Large intestine (tissue), 3 donors: ENCODE measurements at regions not wholly inside any gene's neighbourhood (a gene's known extent, or its start where the extent isn't known, plus 50 kb on each side); places are given as distances from the start of the nearest gene placed in this dataset.
"Not testable (repeated sequence)": the region's sequence is repeated elsewhere in the genome, so short reads cannot be mapped to it uniquely, and the experiment has no call there.

ENCODE experiments used
- DNase-seq, 2 donors: peaks; one replicate each; pipeline versions ENCODE4 v3.0.0 to v3.0.0-alpha.2; 2013
- H3K27ac ChIP-seq: one replicate; pipeline ENCODE4 v1.5.1; 2013; ENCODE audit warnings: low read length
- H3K27me3 ChIP-seq: 2 replicates; pipeline ENCODE4 v1.6.1; 2013; ENCODE audit warnings: low read length; ENCODE audit not compliant: control insufficient read depth, insufficient read depth
- H3K36me3 ChIP-seq: 2 replicates; pipeline ENCODE4 v1.6.1; 2013; ENCODE audit warnings: low read length; ENCODE audit not compliant: control insufficient read depth, insufficient read depth
- H3K4me1 ChIP-seq: one replicate; pipeline ENCODE4 v1.6.1; 2013; ENCODE audit warnings: low read length; ENCODE audit not compliant: control insufficient read depth, insufficient read depth
- H3K4me3 ChIP-seq: one replicate; pipeline ENCODE4 v1.5.1; 2013; ENCODE audit warnings: low read length
- H3K9me3 ChIP-seq: one replicate; pipeline ENCODE4 v1.6.1; 2013; ENCODE audit warnings: mild to moderate bottlenecking, low read depth, low read length, moderate library complexity; ENCODE audit not compliant: control insufficient read depth
- WGBS: methylation state at CpG from one replicate; pipeline ENCODE4 v1.1.5; 2013; ENCODE audit warnings: low lambda C conversion rate; ENCODE audit not compliant: insufficient coverage; 5-methylcytosine and 5-hydroxymethylcytosine counted together

DNA sequence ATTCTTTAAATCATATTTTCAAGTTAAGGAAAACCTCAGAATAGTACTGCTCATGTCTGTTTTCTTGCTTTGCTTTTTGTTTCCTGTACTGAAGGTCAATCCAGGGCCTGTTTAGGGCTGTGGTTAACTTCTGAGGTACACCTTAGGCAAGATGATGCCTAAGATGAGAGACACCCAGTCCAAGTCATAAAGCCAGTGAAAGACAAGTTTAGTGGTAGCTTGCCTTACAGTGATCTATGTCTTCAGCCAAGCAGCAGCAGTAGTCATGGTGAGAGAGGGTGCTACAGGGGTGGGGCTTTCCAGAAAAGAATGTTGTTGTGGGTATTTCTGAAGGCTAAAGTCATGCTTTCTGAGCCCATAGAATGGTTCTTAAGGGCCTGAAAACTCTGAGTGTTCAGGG lies 173.7 kb downstream of the VSIG4 start:
- H3K4me1 ChIP-seq = no peaks in the 10 kb centered on the region
- no peak overlapping the region for H3K4me3 ChIP-seq
- no peaks in the 10 kb centered on the region for H3K27me3 ChIP-seq
- DNase-seq = no peak
- no peak overlapping the region for H3K27ac ChIP-seq
- no peaks in the 10 kb centered on the region for H3K36me3 ChIP-seq
- no peaks in the 10 kb centered on the region for H3K9me3 ChIP-seq

DNA sequence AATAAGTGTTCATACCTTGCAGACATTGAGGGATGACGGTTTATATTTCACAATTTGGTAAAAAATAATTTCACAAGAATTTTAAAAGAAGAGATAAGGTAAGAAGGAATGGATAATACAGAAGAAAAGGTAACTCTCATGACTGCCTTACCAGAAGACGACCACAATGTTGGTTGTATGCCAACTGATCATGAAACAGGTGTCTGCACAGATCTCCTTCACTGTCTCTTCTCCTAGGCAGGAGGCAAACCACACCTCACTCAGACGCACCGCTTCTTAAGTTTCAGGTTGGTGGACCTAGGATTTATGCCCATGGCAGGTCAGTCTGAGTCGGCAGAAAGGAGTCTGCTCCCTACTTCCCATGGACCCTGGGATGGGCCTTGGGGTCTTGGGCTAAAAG lies 177.2 kb downstream of the VSIG4 start:
- H3K4me3 ChIP-seq = no peak overlapping the region
- H3K36me3 ChIP-seq = no peaks in the 10 kb centered on the region
- WGBS = no CpG with 5 or more reads among the region's 5 CpGs
- no peaks in the 10 kb centered on the region for H3K4me1 ChIP-seq
- DNase-seq = no peak
- H3K27me3 ChIP-seq = no peaks in the 10 kb centered on the region
- H3K27ac ChIP-seq = no peak overlapping the region
- H3K9me3 ChIP-seq = no peaks in the 10 kb centered on the region

DNA sequence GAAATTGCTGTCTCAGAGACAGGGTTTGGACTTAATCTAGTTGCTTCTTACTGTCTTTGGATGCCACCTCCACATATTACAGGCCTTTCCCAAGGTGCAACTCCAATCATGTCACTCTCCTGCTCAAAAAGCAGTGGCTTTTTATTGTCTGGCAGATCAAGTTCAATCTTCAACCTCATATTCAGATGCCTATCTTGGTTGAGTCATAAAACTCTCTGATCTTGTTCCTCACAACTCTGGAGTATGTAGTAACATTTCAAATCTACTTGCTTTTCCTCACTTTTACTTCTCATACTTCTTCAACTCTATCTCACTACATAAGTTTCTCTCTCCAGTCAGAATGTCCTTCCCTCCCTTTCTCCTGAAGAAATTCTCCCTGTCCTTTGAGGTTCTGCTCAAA lies 180.6 kb downstream of the VSIG4 start:
- H3K27me3 ChIP-seq = no peaks in the 10 kb centered on the region
- H3K4me1 ChIP-seq = no peaks in the 10 kb centered on the region
- H3K36me3 ChIP-seq = no peaks in the 10 kb centered on the region
- no peak for DNase-seq
- no peaks in the 10 kb centered on the region for H3K9me3 ChIP-seq
- H3K27ac ChIP-seq = no peak overlapping the region
- no peak overlapping the region for H3K4me3 ChIP-seq

DNA sequence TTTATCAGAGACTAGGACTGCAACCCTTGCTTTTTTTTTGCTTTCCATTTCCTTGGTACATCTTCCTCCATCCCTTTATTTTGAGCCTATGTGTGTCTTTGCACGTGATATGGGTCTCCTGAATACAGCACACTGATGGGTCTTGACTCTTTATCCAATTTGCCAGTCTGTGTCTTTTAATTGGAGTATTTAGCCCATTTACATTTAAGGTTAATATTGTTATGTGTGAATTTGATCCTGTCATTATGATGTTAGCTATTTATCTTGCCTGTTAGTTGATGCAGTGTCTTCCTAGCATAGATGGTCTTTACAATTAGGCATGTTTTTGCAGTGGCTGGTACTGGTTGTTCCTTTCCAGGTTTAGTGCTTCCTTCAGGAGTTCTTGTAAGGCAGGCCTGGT lies 185.4 kb downstream of the VSIG4 start:
- H3K27me3 ChIP-seq, H3K9me3 ChIP-seq, DNase-seq, H3K36me3 ChIP-seq, H3K27ac ChIP-seq, H3K4me1 ChIP-seq, H3K4me3 ChIP-seq: not testable (repeated sequence)
- WGBS = no CpG with 5 or more reads among the region's 1 CpG

DNA sequence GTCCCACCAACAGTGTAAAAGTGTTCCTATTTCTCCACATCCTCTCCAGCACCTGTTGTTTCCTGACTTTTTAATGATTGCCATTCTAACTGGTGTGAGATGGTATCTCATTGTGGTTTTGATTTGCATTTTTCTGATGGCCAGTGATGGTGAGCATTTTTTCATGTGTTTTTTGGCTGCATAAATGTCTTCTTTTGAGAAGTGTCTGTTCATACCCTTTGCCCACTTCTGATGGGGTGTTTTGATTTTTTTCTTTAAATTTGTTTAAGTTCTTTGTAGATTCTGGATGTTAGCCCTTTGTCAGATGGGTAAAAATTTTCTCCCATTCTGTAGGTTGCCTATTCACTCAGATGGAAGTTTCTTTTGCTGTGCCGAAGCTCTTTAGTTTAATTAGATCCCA lies 183.9 kb downstream of the MSN start:
- not testable (repeated sequence) for H3K4me3 ChIP-seq, H3K27ac ChIP-seq, H3K4me1 ChIP-seq, H3K27me3 ChIP-seq, DNase-seq, H3K9me3 ChIP-seq, H3K36me3 ChIP-seq
- WGBS = no CpG with 5 or more reads among the region's 1 CpG

DNA sequence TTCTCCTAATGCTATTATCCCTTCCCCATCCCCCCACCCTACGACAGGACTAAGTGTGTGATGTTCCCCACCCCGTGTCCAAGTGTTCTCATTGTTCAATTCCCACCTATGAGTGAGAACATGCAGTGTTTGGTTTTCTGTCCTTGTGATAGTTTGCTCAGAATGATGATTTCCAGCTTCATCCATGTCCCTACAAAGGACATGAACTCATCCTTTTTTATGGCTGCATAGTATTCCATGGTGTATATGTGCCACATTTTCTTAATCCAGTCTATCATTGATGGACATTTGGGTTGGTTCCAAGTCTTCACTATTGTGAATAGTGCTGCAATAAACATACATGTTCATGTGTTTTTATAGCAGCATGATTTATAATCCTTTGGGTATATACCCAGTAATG lies 183.4 kb downstream of the MSN start:
- not testable (repeated sequence) for H3K9me3 ChIP-seq, H3K36me3 ChIP-seq, H3K27ac ChIP-seq, DNase-seq, H3K4me3 ChIP-seq, H3K4me1 ChIP-seq, H3K27me3 ChIP-seq
- no CpG with 5 or more reads among the region's 2 CpGs for WGBS

DNA sequence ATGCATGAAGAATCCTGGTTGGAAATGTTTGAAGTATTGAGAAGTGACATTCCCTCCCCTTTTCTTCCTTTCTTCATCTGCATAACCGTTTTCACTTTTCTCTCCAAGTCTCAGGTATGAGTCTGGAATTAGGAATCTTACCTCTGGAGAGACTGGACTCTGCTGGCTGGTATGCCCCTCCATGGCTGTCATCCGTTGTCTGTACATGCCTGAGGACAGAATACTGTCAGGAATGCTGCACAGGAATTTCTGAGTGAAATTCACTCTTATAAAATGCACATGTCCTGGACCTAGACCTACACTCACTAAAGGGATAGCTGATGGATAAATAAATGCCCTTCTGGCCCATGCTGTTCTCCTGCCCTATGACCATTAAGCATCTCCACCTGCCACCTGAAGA lies 179.5 kb downstream of the MSN start:
- H3K36me3 ChIP-seq = no peaks in the 10 kb centered on the region
- no CpG with 5 or more reads among the region's 2 CpGs for WGBS

DNA sequence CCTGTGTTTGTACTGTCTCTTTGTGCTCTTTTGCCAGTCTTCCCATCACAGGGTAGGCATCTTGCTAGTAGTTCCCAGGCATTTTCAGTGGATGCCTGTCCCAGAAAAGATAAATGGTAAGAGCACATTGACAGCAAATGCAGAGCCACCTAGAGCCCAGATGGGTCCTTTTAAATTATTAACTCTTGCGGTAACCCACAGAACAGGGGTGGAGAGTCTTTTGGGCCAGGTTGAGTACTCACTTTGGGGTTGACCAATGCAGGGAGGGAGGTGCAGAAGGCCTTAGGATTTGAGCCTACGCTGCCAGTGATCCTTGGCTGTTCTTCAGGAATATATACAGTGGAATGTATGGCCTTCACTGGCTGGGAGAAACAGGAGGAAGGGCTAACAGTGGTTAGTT lies 173.8 kb downstream of the MSN start:
- Histone ChIP-seq H3K27ac (no peak overlapping the region), H3K4me1 (no peaks in the 10 kb centered on the region), H3K27me3 (no peaks in the 10 kb centered on the region), H3K36me3 (no peaks in the 10 kb centered on the region), H3K4me3 (no peak overlapping the region), H3K9me3 (no peaks in the 10 kb centered on the region)
- WGBS = no CpG with 5 or more reads among the region's 2 CpGs
- DNase-seq = no peak

More for the DNA sequence above, 179.5 kb downstream of the MSN start:
- Histone ChIP-seq H3K4me3 (no peak overlapping the region), H3K27me3 (no peaks in the 10 kb centered on the region), H3K27ac (no peak overlapping the region), H3K4me1 (no peaks in the 10 kb centered on the region), H3K9me3 (no peaks in the 10 kb centered on the region)
- DNase-seq = no peak

DNA sequence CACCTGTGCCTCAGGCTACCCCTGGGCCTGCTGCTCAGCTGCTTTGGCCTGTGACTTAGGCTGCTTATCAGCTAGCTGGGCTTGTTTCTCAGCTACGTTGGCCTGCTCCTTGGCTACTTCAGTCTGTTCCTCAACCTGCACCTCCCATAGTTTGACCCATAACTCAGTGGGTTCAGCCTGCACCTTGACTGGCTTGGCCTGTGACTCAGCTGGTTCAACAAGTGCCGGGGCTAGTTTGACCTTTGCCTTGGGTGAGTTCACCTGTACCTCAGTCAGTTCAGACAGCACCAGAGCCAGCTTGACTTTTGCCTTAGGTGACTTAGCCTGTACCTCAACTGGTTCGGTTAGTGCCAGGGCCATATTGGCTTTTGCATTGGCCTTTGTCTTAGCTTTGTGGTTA lies 171.2 kb downstream of the MSN start:
- H3K9me3 ChIP-seq = no peaks in the 10 kb centered on the region
- no peaks in the 10 kb centered on the region for H3K27me3 ChIP-seq
- no CpG with 5 or more reads among the region's 3 CpGs for WGBS
- H3K36me3 ChIP-seq = no peaks in the 10 kb centered on the region
- no peak overlapping the region for H3K27ac ChIP-seq
- H3K4me3 ChIP-seq = no peak overlapping the region
- DNase-seq = no peak
- no peaks in the 10 kb centered on the region for H3K4me1 ChIP-seq

DNA sequence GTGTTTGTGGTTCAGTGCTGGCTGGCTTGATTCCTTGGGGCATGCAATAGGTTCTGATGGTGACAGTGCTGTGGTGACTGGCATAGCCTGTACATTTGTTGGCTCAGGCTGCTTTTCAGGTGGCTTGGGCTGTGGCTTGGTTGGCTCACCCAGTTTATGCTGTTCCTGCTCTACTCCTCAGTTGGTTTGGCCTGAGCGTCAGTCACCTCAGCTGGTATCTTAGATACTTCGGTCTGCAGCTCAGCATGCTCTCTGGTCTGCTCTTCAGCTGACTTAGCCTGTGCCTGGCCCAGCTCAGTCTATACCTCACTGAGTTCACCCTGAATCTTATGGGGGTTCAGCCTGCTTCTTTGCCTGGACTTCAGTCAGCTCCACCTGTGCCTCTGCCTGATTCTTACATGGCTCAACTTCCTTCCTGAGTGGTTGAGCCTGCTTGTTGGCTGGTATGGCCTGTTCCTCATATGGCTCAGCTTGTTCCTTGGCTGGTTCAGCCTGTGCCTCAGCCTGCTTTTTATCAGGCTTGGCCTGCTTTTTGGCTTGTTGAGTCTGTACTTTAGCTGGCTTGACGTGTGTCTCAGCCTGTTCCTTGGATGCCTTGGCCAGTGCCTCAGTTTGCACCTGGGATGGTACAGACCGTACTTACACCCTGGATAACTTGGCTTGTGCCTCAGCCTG lies 170.6 kb downstream of the MSN start:
- Histone ChIP-seq H3K4me3 (no peak overlapping the region), H3K4me1 (no peaks in the 10 kb centered on the region), H3K36me3 (no peaks in the 10 kb centered on the region), H3K27ac (no peak overlapping the region), H3K9me3 (no peaks in the 10 kb centered on the region), H3K27me3 (no peaks in the 10 kb centered on the region)
- WGBS = no CpG with 5 or more reads among the region's 4 CpGs
- DNase-seq = no peak

DNA sequence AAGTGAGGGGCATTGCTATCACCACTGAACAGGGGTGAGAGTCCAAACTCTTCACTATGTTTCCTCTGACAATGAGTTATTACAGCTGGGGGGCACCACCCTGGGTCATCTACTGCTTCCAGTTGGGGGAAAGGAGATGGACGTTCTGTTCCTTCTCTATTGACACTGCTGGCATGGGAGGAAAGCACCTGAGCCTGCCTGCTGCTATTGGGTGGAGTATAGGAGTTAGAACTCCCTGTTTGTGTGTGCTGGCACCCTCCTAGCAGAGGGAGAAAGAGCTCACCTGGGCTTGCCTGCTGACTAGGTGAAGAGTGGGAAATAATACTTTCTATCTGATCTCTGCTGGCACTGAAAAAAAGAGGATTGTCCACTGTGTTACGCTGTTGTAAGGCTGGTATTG lies 163.8 kb downstream of the MSN start:
- Histone ChIP-seq H3K4me3 (no peak overlapping the region), H3K9me3 (no peaks in the 10 kb centered on the region), H3K27ac (no peak overlapping the region), H3K36me3 (no peaks in the 10 kb centered on the region), H3K27me3 (no peaks in the 10 kb centered on the region), H3K4me1 (no peaks in the 10 kb centered on the region)
- WGBS = no CpG with 5 or more reads among the region's 2 CpGs
- DNase-seq = no peak
